Trophoblast cell (in vitro differentiated cells and primary cell): ENCODE measurements at regions not wholly inside any gene's neighbourhood (a gene's known extent, or its start where the extent isn't known, plus 50 kb on each side); places are given as distances from the start of the nearest gene placed in this dataset.

Experiments used
- DNase-seq, 2 donors: peaks; one replicate each; pipeline ENCODE4 v3.0.0-alpha.2; 2016
- H2AFZ ChIP-seq: 2 replicates; pipeline ENCODE4 v1.6.1; 2013; ENCODE audit warnings: low read length, moderate library complexity, mild to moderate bottlenecking; ENCODE audit not compliant: insufficient read depth, poor library complexity
- H2AK5ac ChIP-seq: 2 replicates; pipeline ENCODE4 v1.6.1; 2013; ENCODE audit warnings: mild to moderate bottlenecking, low read length
- H2BK120ac ChIP-seq: 2 replicates; pipeline ENCODE4 v1.6.1; 2013; ENCODE audit warnings: low read length, mild to moderate bottlenecking, moderate library complexity; ENCODE audit not compliant: insufficient read depth, poor library complexity
- H2BK12ac ChIP-seq: 2 replicates; pipeline ENCODE4 v1.6.1; 2013; ENCODE audit warnings: mild to moderate bottlenecking, low read length, moderate library complexity
- H2BK5ac ChIP-seq: 2 replicates; pipeline ENCODE4 v1.6.1; 2013; ENCODE audit warnings: low read length, low read depth, moderate library complexity, mild to moderate bottlenecking; ENCODE audit not compliant: poor library complexity
- H3K14ac ChIP-seq: 2 replicates; pipeline ENCODE4 v1.6.1; 2013; ENCODE audit warnings: mild to moderate bottlenecking, low read length
- H3K18ac ChIP-seq: 2 replicates; pipeline ENCODE4 v1.6.1; 2013; ENCODE audit warnings: mild to moderate bottlenecking, low read length
- H3K23ac ChIP-seq: 2 replicates; pipeline ENCODE4 v1.6.1; 2013; ENCODE audit warnings: low read length
- H3K27ac ChIP-seq: 2 replicates; pipeline ENCODE4 v1.5.1; 2013; ENCODE audit warnings: low read depth, mild to moderate bottlenecking, inconsistent platforms, low read length, moderate library complexity
- H3K27me3 ChIP-seq: 2 replicates; pipeline ENCODE4 v1.6.1; 2013; ENCODE audit warnings: inconsistent platforms, mild to moderate bottlenecking, low read length, moderate library complexity; ENCODE audit not compliant: insufficient read depth
- H3K36me3 ChIP-seq, 2 experiments: 1 replicate in 1 of 2; 2 replicates in 1 of 2; pipeline ENCODE4 v1.6.1; 2013; ENCODE audit warnings: low read length in 2 of 2, mild to moderate bottlenecking in 2 of 2, moderate library complexity in 1 of 2; ENCODE audit not compliant: insufficient read depth in 2 of 2, control insufficient read depth in 1 of 2
- H3K4ac ChIP-seq: 2 replicates; pipeline ENCODE4 v1.6.1; 2013; ENCODE audit warnings: low read depth, mild to moderate bottlenecking, low read length, moderate library complexity
- H3K4me1 ChIP-seq, 2 experiments: 1 replicate in 1 of 2; 2 replicates in 1 of 2; pipeline ENCODE4 v1.6.1; 2013; ENCODE audit warnings: low read length in 2 of 2, mild to moderate bottlenecking in 2 of 2, moderate library complexity in 1 of 2; ENCODE audit not compliant: insufficient read depth in 2 of 2, control insufficient read depth in 1 of 2
- H3K4me2 ChIP-seq: 2 replicates; pipeline ENCODE4 v1.6.1; 2013; ENCODE audit warnings: inconsistent platforms, mild to moderate bottlenecking, low read length, moderate library complexity
- H3K4me3 ChIP-seq: 2 replicates; pipeline ENCODE4 v1.5.1; 2013; ENCODE audit warnings: mild to moderate bottlenecking, low read depth, low read length, inconsistent platforms
- H3K79me1 ChIP-seq: one replicate; pipeline ENCODE4 v1.6.1; 2013; ENCODE audit warnings: low read length
- H3K79me2 ChIP-seq: 2 replicates; pipeline ENCODE4 v1.6.1; 2013; ENCODE audit warnings: low read length, mild to moderate bottlenecking; ENCODE audit not compliant: control insufficient read depth, insufficient read depth, poor library complexity
- H3K9ac ChIP-seq: 2 replicates; pipeline ENCODE4 v1.6.1; 2013; ENCODE audit warnings: mild to moderate bottlenecking, low read length
- H3K9me3 ChIP-seq: 2 replicates; pipeline ENCODE4 v1.6.1; 2013; ENCODE audit warnings: low read depth, mild to moderate bottlenecking, control low read depth, inconsistent platforms, low read length; ENCODE audit not compliant: insufficient read depth
- H4K12ac ChIP-seq: 2 replicates; pipeline ENCODE4 v1.6.1; 2013; ENCODE audit warnings: low read depth, mild to moderate bottlenecking, low read length, moderate library complexity
- H4K8ac ChIP-seq: 2 replicates; pipeline ENCODE4 v1.6.1; 2013; ENCODE audit warnings: low read depth, mild to moderate bottlenecking, low read length, moderate library complexity
- H4K91ac ChIP-seq: one replicate; pipeline ENCODE4 v1.6.1; 2013; ENCODE audit warnings: low read depth, mild to moderate bottlenecking, low read length, moderate library complexity
- WGBS: extraction: QIAGEN DNeasy Blood & Tissue Kit; methylation state at CpG from one replicate; pipeline ENCODE4 v1.1.7; 2013; ENCODE audit warnings: missing lambda C conversion rate; ENCODE audit not compliant: insufficient read length, insufficient coverage; ENCODE audit errors: extremely low coverage; 5-methylcytosine and 5-hydroxymethylcytosine counted together

DNA sequence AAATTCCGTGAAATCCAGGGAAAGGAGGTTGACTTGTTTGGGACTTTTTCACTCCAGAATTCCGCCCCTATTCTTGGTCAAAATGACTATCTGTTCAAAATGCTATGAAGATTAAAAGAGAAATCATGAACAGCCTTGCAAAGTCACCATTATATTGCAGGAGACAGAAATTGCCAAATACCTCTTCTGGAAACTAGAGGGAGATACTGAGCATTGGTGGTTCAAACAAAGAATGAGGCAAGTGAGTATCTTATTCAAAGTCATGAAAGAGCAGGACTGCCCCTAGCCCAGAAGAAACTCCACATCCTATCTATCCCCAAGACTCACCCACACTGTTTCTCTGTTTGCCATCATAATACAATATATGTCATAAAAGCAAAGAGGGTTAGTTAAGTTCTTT is 862.3 kb upstream of the POU3F3 start:
- no peak overlapping the region for H3K14ac ChIP-seq
- H3K4me1 ChIP-seq = no peaks in the 10 kb centered on the region
- no peaks in the 10 kb centered on the region for H3K79me1 ChIP-seq
- H3K9me3 ChIP-seq = no peaks in the 10 kb centered on the region
- H2BK5ac ChIP-seq = no peak overlapping the region
- H3K27ac ChIP-seq = no peak overlapping the region
- H3K27me3 ChIP-seq = no peaks in the 10 kb centered on the region
- no peak overlapping the region for H4K8ac ChIP-seq
- DNase-seq = no peak
- no peak overlapping the region for H2AFZ ChIP-seq
- no peaks in the 10 kb centered on the region for H3K79me2 ChIP-seq
- no peak overlapping the region for H3K4me3 ChIP-seq
- no peak overlapping the region for H2AK5ac ChIP-seq
- no peak overlapping the region for H2BK12ac ChIP-seq
- WGBS = no CpG with 5 or more reads among the region's 2 CpGs
- H3K23ac ChIP-seq = no peak overlapping the region
- no peak overlapping the region for H3K9ac ChIP-seq
- H2BK120ac ChIP-seq = no peak overlapping the region
- H3K4me2 ChIP-seq = no peak overlapping the region
- H3K4ac ChIP-seq = no peak overlapping the region
- no peak overlapping the region for H4K91ac ChIP-seq
- no peak overlapping the region for H4K12ac ChIP-seq
- no peaks in the 10 kb centered on the region for H3K36me3 ChIP-seq
- no peak overlapping the region for H3K18ac ChIP-seq

DNA sequence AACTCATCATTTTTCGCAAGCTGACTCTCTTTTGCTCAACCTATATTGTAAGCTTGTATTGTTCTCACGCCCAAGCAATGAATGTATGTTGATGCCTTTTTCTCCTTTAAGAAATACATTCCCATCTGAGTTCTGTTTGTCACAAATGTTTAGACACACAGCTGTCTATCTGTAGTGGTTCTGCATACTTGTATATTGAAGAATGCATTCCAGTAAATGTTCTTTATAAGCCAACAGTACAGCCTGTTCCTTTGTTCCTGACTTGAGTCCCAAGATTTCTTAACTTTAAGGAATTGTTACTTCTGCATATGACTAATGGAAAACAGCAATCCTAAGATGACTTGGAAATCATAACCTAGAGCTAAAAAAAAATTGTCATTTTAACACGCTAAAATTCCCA is 849.1 kb upstream of the POU3F3 start:
- Histone ChIP-seq H4K91ac (no peak overlapping the region), H3K9ac (no peak overlapping the region), H3K27me3 (no peaks in the 10 kb centered on the region), H3K79me1 (no peaks in the 10 kb centered on the region), H3K36me3 (no peaks in the 10 kb centered on the region), H3K14ac (no peak overlapping the region), H2BK12ac (no peak overlapping the region), H3K4me1 (no peaks in the 10 kb centered on the region), H3K9me3 (no peaks in the 10 kb centered on the region), H4K12ac (no peak overlapping the region), H3K18ac (no peak overlapping the region), H2BK120ac (no peak overlapping the region), H3K23ac (no peak overlapping the region), H3K4me2 (no peak overlapping the region), H2AK5ac (no peak overlapping the region), H3K4ac (no peak overlapping the region), H3K79me2 (no peaks in the 10 kb centered on the region), H4K8ac (no peak overlapping the region), H2BK5ac (no peak overlapping the region), H3K27ac (no peak overlapping the region), H2AFZ (no peak overlapping the region), H3K4me3 (no peak overlapping the region)
- WGBS = no CpG with 5 or more reads among the region's 3 CpGs
- DNase-seq = peak; percentile 1 to 43

DNA sequence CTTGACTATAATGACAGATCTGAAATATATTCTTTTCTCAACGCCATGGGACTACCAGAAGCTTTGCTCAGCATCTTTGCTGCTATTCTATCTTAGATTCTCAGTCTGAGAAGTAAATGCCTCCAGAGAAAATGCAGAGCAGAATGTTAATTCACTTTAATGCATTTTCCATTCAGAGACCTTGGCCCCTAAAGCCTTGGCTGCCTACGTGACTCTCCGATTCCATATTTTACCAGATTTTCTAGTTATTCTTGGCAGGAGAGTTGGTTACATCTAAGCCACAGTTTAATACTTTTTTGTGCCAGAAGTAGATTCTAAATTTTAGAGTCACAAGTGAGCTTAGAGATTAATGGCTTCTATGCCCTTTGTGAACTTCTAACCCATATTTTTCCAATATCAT is 837.1 kb upstream of the POU3F3 start:
- Histone ChIP-seq H3K4me3 (no peak overlapping the region), H3K18ac (no peak overlapping the region), H3K4me2 (no peak overlapping the region), H3K27ac (no peak overlapping the region), H2AK5ac (no peak overlapping the region), H3K9me3 (no peaks in the 10 kb centered on the region), H3K36me3 (no peaks in the 10 kb centered on the region), H2BK5ac (no peak overlapping the region), H3K23ac (no peak overlapping the region), H3K79me1 (no peaks in the 10 kb centered on the region), H2AFZ (no peak overlapping the region), H4K91ac (no peak overlapping the region), H3K9ac (no peak overlapping the region), H3K4ac (no peak overlapping the region), H4K12ac (no peak overlapping the region), H2BK120ac (no peak overlapping the region), H3K27me3 (no peaks in the 10 kb centered on the region), H3K4me1 (no peaks in the 10 kb centered on the region), H4K8ac (no peak overlapping the region), H3K14ac (no peak overlapping the region), H2BK12ac (no peak overlapping the region), H3K79me2 (no peaks in the 10 kb centered on the region)
- DNase-seq = no peak
- WGBS = no CpG with 5 or more reads among the region's 3 CpGs

DNA sequence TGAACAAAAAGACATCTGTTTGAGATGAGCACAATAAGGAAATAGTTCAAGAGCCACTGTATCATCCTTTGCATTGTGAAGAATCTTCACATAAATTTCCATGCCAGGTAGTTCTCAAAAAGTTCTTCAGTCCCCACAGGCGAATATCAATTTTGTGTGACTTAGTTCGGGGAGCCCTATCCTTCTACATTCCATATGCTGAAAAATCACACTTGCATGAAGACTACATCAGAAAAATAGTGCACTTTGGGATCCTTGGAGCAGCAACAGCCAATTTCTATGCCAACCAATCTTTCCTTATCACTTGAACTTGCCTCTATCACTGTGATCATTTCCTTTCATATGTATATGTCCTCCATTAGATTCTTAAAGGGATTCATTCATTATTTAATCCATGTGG is 830.6 kb upstream of the POU3F3 start:
- H4K91ac ChIP-seq = no peak overlapping the region
- no peak overlapping the region for H4K8ac ChIP-seq
- no peaks in the 10 kb centered on the region for H3K36me3 ChIP-seq
- H3K9ac ChIP-seq = no peak overlapping the region
- no peak overlapping the region for H4K12ac ChIP-seq
- H3K79me2 ChIP-seq = no peaks in the 10 kb centered on the region
- DNase-seq = no peak
- no peak overlapping the region for H3K14ac ChIP-seq
- H3K9me3 ChIP-seq = no peaks in the 10 kb centered on the region
- H2BK12ac ChIP-seq = no peak overlapping the region
- H3K4me3 ChIP-seq = no peak overlapping the region
- no peak overlapping the region for H3K23ac ChIP-seq
- no peak overlapping the region for H2BK5ac ChIP-seq
- H3K4me1 ChIP-seq = peaks cover 0 to 2% of the 10 kb centered on the region in 2 experiments
- H2AFZ ChIP-seq = no peak overlapping the region
- H3K4ac ChIP-seq = no peak overlapping the region
- no CpG with 5 or more reads among the region's 2 CpGs for WGBS
- no peak overlapping the region for H2AK5ac ChIP-seq
- no peak overlapping the region for H3K18ac ChIP-seq
- no peaks in the 10 kb centered on the region for H3K27me3 ChIP-seq
- H3K27ac ChIP-seq = no peak overlapping the region
- H3K79me1 ChIP-seq = no peaks in the 10 kb centered on the region
- no peak overlapping the region for H3K4me2 ChIP-seq
- H2BK120ac ChIP-seq = no peak overlapping the region
